ENCODE measurements at regions not wholly inside any gene's neighbourhood (a gene's known extent, or its start where the extent isn't known, plus 50 kb on each side); places are given as distances from the start of the nearest gene placed in this dataset.

- peaks cover 11% of the 10 kb centered on the region for H3K27me3 Mint-ChIP-seq
- no peaks in the 10 kb centered on the region for H3K4me1 Mint-ChIP-seq (ENCODE audit: low read depth)
- H3K36me3 Mint-ChIP-seq (ENCODE audit: low read depth): no peaks in the 10 kb centered on the region
- H3K27ac Mint-ChIP-seq: no peak overlapping the region
- no peaks in the 10 kb centered on the region for H3K9me3 Mint-ChIP-seq
- intact Hi-C loops (cut with micrococcal nuclease): no loop called here
- no peak overlapping the region for H3K4me3 Mint-ChIP-seq
Measured at GRCh38 chr3:44078863-44079262, 162.8 kb upstream of the TOPAZ1 start.

GRCh38 chr3:44079916-44080315, 161.8 kb upstream of the TOPAZ1 start:
- peaks cover 11% of the 10 kb centered on the region for H3K27me3 Mint-ChIP-seq
- no peaks in the 10 kb centered on the region for H3K9me3 Mint-ChIP-seq
- no peak overlapping the region for H3K27ac Mint-ChIP-seq
- no peak overlapping the region for H3K4me3 Mint-ChIP-seq
- intact Hi-C loops (cut with micrococcal nuclease): no loop called here
- no peaks in the 10 kb centered on the region for H3K36me3 Mint-ChIP-seq (ENCODE audit: low read depth)
- H3K4me1 Mint-ChIP-seq (ENCODE audit: low read depth): no peaks in the 10 kb centered on the region

- Mint-ChIP-seq H3K4me1 (ENCODE audit: low read depth) (no peaks in the 10 kb centered on the region), H3K9me3 (no peaks in the 10 kb centered on the region), H3K27me3 (peaks cover 7% of the 10 kb centered on the region), H3K36me3 (ENCODE audit: low read depth) (no peaks in the 10 kb centered on the region), H3K27ac (no peak overlapping the region), H3K4me3 (no peak overlapping the region)
- intact Hi-C loops (cut with micrococcal nuclease): no loop called here
Measured at GRCh38 chr3:44080474-44081072, 161.1 kb upstream of the TOPAZ1 start.

GRCh38 chr3:44090036-44090435, 151.7 kb upstream of the TOPAZ1 start:
- H3K27ac Mint-ChIP-seq: no peak overlapping the region
- intact Hi-C loops (cut with micrococcal nuclease): no loop called here
- H3K4me1 Mint-ChIP-seq (ENCODE audit: low read depth): no peaks in the 10 kb centered on the region
- H3K27me3 Mint-ChIP-seq: peaks cover 11% of the 10 kb centered on the region
- H3K9me3 Mint-ChIP-seq: no peaks in the 10 kb centered on the region
- no peak overlapping the region for H3K4me3 Mint-ChIP-seq
- H3K36me3 Mint-ChIP-seq (ENCODE audit: low read depth): no peaks in the 10 kb centered on the region

- Mint-ChIP-seq H3K27ac (no peak overlapping the region), H3K36me3 (ENCODE audit: low read depth) (no peaks in the 10 kb centered on the region), H3K27me3 (peaks cover 11% of the 10 kb centered on the region), H3K4me1 (ENCODE audit: low read depth) (no peaks in the 10 kb centered on the region), H3K4me3 (no peak overlapping the region), H3K9me3 (no peaks in the 10 kb centered on the region)
- intact Hi-C loops (cut with micrococcal nuclease): no loop called here
Measured at GRCh38 chr3:44092497-44092896, 149.2 kb upstream of the TOPAZ1 start.

- intact Hi-C loops (cut with micrococcal nuclease): no loop called here
- Mint-ChIP-seq H3K4me3 (no peak overlapping the region), H3K27me3 (peaks cover 7% of the 10 kb centered on the region), H3K9me3 (no peaks in the 10 kb centered on the region), H3K36me3 (ENCODE audit: low read depth) (no peaks in the 10 kb centered on the region), H3K4me1 (ENCODE audit: low read depth) (no peaks in the 10 kb centered on the region), H3K27ac (no peak overlapping the region)
Measured at GRCh38 chr3:44093531-44093930, 148.2 kb upstream of the TOPAZ1 start.

- Mint-ChIP-seq H3K36me3 (ENCODE audit: low read depth) (no peaks in the 10 kb centered on the region), H3K27me3 (peaks cover 5% of the 10 kb centered on the region)
Measured at GRCh38 chr3:44098656-44099415, 142.8 kb upstream of the TOPAZ1 start.

GRCh38 chr3:44099566-44100297, 142.0 kb upstream of the TOPAZ1 start:
- no peaks in the 10 kb centered on the region for H3K36me3 Mint-ChIP-seq (ENCODE audit: low read depth)
- no peaks in the 10 kb centered on the region for H3K9me3 Mint-ChIP-seq
- peaks cover 5% of the 10 kb centered on the region for H3K27me3 Mint-ChIP-seq
- no peak overlapping the region for H3K4me3 Mint-ChIP-seq
- no peak overlapping the region for H3K27ac Mint-ChIP-seq
- no peaks in the 10 kb centered on the region for H3K4me1 Mint-ChIP-seq (ENCODE audit: low read depth)
- intact Hi-C loops (cut with micrococcal nuclease): no loop called here

More at GRCh38 chr3:44098656-44099415, 142.8 kb upstream of the TOPAZ1 start:
- Mint-ChIP-seq H3K27ac (no peak overlapping the region), H3K4me3 (no peak overlapping the region), H3K4me1 (ENCODE audit: low read depth) (no peaks in the 10 kb centered on the region), H3K9me3 (no peaks in the 10 kb centered on the region)
- intact Hi-C loops (cut with micrococcal nuclease): no loop called here

- Mint-ChIP-seq H3K36me3 (ENCODE audit: low read depth) (no peaks in the 10 kb centered on the region), H3K27me3 (peaks cover 7% of the 10 kb centered on the region), H3K4me1 (ENCODE audit: low read depth) (no peaks in the 10 kb centered on the region), H3K4me3 (no peak overlapping the region), H3K27ac (no peak overlapping the region), H3K9me3 (no peaks in the 10 kb centered on the region)
- intact Hi-C loops (cut with micrococcal nuclease): no loop called here
Measured at GRCh38 chr3:44100298-44100695, 141.4 kb upstream of the TOPAZ1 start.

- H3K4me3 Mint-ChIP-seq: no peak overlapping the region
- H3K27ac Mint-ChIP-seq: no peak overlapping the region
- H3K4me1 Mint-ChIP-seq (ENCODE audit: low read depth): no peaks in the 10 kb centered on the region
- H3K27me3 Mint-ChIP-seq: peaks cover 7% of the 10 kb centered on the region
- H3K9me3 Mint-ChIP-seq: no peaks in the 10 kb centered on the region
- no peaks in the 10 kb centered on the region for H3K36me3 Mint-ChIP-seq (ENCODE audit: low read depth)
- intact Hi-C loops (cut with micrococcal nuclease): no loop called here
Measured at GRCh38 chr3:44104043-44104442, 137.6 kb upstream of the TOPAZ1 start.

GRCh38 chr3:44104668-44105321, 136.9 kb upstream of the TOPAZ1 start:
- H3K9me3 Mint-ChIP-seq: no peaks in the 10 kb centered on the region
- no peak overlapping the region for H3K4me3 Mint-ChIP-seq
- H3K27ac Mint-ChIP-seq: no peak overlapping the region
- peaks cover 7% of the 10 kb centered on the region for H3K27me3 Mint-ChIP-seq
- no peaks in the 10 kb centered on the region for H3K36me3 Mint-ChIP-seq (ENCODE audit: low read depth)
- no peaks in the 10 kb centered on the region for H3K4me1 Mint-ChIP-seq (ENCODE audit: low read depth)
- intact Hi-C loops (cut with micrococcal nuclease): no loop called here

GRCh38 chr3:44105571-44105970, 136.1 kb upstream of the TOPAZ1 start:
- Mint-ChIP-seq H3K27ac (no peak overlapping the region), H3K4me3 (no peak overlapping the region), H3K9me3 (no peaks in the 10 kb centered on the region), H3K27me3 (peaks cover 7% of the 10 kb centered on the region), H3K4me1 (ENCODE audit: low read depth) (no peaks in the 10 kb centered on the region), H3K36me3 (ENCODE audit: low read depth) (no peaks in the 10 kb centered on the region)
- intact Hi-C loops (cut with micrococcal nuclease): no loop called here

- H3K27ac Mint-ChIP-seq: no peak overlapping the region
- no peaks in the 10 kb centered on the region for H3K9me3 Mint-ChIP-seq
- intact Hi-C loops (cut with micrococcal nuclease): no loop called here
- H3K4me1 Mint-ChIP-seq (ENCODE audit: low read depth): no peaks in the 10 kb centered on the region
- H3K27me3 Mint-ChIP-seq: peaks cover 5% of the 10 kb centered on the region
- no peaks in the 10 kb centered on the region for H3K36me3 Mint-ChIP-seq (ENCODE audit: low read depth)
- H3K4me3 Mint-ChIP-seq: no peak overlapping the region
Measured at GRCh38 chr3:44106756-44107155, 134.9 kb upstream of the TOPAZ1 start.

- intact Hi-C loops (cut with micrococcal nuclease): no loop called here
- no peaks in the 10 kb centered on the region for H3K9me3 Mint-ChIP-seq
- no peak overlapping the region for H3K4me3 Mint-ChIP-seq
- no peaks in the 10 kb centered on the region for H3K36me3 Mint-ChIP-seq (ENCODE audit: low read depth)
- peaks cover 3% of the 10 kb centered on the region for H3K27me3 Mint-ChIP-seq
- no peaks in the 10 kb centered on the region for H3K4me1 Mint-ChIP-seq (ENCODE audit: low read depth)
- H3K27ac Mint-ChIP-seq: no peak overlapping the region
Measured at GRCh38 chr3:44108481-44108880, 133.2 kb upstream of the TOPAZ1 start.

All from dendritic cell treated with granulocyte-macrophage colony-stimulating factor and Interleukin-4, amounts not matched to agents 40 ng/mL and 50 ng/mL, for 4 days (primary cell).